ENCODE measurements at regions not wholly inside any gene's neighbourhood (a gene's known extent, or its start where the extent isn't known, plus 50 kb on each side); places are given as distances from the start of the nearest gene placed in this dataset.
"Not testable (repeated sequence)": the region's sequence is repeated elsewhere in the genome, so short reads cannot be mapped to it uniquely, and the experiment has no call there.

- not testable (repeated sequence) for TF ChIP-seq CTCF (IDR thresholded peaks at IDR 0.05; ENCODE audit: low read depth, low read length, poor library complexity, severe bottlenecking); EZH2phosphoT487 (IDR thresholded peaks at IDR 0.05; ENCODE audit: borderline replicate concordance, low read length)
Observed at GRCh38 chr2:219751121-219751520, 123.7 kb downstream of the SLC4A3 start.
